Pons (tissue), 1 donor: ENCODE measurements at regions not wholly inside any gene's neighbourhood (a gene's known extent, or its start where the extent isn't known, plus 50 kb on each side); places are given as distances from the start of the nearest gene placed in this dataset.
"Not testable (repeated sequence)": the region's sequence is repeated elsewhere in the genome, so short reads cannot be mapped to it uniquely, and the experiment has no call there.

Experiments
- DNase-seq: peaks from one replicate; pipeline ENCODE4 v3.0.0-alpha.2; 2016; ENCODE audit warnings: low spot score

DNA sequence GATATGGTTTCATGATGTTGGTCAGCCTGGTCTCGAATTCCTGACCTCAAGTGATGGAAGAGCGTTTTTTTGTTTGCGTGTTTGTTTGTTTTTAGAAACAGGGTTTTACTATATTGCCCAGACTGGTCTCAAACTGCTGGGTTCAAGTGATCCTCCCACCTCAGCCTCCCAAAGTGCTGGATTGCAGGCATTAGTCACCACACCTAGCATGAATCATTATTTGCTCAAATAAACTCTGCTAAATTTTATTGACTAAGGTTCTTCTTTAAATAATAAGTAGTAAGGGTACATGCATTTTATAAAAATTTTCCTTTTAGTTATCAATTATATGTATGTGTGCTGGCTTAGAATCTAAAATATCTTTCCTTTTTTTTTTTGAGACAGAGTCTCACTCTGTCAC is 52.9 kb downstream of the ZBTB9 start:
- DNase-seq = no peak

DNA sequence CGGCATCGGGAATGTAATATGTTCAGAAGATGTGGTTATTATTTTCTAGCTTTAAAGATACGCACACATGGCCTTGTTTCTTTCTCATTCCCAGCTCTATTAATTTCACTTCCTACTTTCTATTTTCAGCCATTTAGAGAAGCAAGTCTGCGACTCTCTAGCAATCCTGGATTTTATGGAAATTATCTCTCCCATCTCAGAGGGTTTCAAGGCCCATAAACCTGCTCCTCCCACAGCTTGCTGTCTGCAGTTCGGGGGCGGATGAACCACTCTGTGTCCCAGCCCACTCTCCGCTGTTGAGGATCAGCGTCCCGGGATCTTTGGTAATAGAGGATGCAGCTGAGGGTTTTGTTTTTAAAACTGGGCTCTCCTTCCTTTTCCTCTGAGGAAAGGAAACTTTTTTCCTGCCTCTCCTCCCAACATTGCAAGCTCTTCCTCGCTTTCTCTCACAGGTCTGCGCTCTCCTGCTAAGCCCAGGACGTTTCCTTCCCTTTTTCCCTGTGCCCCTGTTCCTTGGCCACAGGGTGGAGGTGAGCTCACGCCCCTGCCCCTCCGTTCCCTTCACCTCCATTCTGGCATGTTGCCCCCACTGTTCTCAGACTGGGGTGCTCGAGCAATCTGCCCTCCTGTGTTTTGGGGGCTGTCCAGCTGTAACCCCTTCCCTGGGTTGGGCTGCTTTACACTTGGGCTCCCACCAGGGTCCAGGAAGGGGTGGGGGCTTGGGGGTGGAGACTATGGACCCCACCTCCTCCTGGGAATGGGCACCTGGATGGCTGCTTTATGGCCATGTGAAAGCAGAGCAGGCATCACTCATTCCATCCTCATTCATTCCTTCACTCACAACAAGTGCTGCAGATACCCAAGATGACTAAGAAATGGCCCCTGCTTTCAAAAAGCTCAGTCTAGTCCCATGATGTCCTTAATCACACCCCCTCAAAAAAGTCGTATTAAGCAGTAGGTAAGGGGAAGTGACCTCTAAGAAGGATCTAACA is 54.9 kb downstream of the ZBTB9 start:
- peak; percentile 24 for DNase-seq

DNA sequence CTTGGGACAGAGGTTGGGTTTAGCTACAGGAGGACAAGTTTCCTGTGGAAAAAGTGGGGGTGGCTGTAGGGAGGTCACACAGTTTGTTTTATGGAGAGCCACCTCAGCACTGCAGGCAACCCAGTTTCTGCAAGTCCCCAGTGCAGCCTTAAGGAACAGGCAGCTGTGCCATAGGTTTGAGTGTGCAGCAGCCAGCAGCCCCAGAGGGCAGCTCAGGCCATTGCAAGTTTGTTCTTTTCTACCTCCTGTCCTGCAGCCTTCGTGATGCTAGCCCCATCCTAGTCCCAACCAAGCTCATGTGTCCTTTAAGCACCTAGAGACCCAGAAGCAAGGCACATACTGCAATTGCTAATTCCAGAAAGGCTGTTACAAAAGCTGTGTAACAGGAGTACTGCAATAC is 58.8 kb downstream of the ZBTB9 start:
- no peak for DNase-seq

DNA sequence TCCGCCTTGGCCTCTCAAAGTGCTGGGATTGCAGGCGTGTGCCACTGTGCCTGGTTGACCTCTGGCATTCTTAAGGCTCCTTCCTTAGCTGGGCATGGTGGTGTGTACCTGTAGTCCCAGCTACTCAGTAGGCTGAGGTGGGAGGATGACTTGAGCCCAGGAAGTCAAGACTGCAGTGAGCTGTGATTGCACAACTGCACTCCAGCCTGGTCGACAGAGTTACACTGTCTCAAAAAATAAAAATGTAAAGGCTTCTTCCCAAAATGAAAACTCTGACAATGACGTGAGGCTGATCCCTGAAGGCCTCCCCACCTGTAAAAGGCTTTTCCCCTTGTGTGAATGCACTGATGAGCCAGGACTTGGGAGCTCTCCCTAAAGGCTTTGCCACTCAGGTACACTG is 62.4 kb downstream of the ZBTB9 start:
- no peak for DNase-seq

DNA sequence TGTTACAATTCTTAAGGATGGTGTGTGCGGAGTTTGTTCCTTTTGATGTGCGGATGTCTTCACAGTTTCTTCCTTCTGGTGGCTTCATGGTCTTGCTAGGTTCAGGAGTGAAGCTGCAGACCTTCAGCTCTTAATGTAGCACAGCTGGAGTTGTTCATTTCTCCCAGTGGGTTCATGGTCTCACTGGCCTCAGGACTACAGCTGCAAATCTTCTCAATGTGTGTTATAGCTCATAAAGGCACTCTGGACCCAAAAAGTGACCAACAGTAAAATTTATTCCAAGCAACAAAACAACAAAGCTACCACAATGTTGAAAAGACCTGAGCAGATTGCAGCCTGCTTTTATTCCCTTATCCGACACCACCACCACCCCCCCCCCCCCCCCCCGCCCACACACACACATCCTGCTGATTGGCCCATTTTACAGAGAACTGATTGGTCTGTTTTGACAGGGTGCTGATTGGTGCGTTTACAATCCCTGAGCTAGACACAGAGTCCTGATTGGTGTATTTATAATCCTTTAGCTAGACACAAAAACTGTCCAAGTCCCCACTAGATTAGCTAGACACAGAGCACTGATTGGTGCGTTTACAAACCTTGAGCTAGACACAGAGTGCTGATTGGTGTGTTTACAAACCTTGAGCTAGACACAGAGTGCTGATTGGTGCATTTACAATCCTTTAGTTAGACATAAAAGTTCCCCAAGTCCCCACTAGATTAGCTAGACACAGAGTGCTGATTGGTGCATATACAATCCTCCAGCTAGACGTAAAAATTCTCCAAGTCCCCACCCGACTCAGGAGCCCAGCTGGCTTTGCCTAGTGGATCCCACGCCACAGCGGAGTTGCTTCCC is 59.2 kb downstream of the BAK1 start:
- DNase-seq = not testable (repeated sequence)

DNA sequence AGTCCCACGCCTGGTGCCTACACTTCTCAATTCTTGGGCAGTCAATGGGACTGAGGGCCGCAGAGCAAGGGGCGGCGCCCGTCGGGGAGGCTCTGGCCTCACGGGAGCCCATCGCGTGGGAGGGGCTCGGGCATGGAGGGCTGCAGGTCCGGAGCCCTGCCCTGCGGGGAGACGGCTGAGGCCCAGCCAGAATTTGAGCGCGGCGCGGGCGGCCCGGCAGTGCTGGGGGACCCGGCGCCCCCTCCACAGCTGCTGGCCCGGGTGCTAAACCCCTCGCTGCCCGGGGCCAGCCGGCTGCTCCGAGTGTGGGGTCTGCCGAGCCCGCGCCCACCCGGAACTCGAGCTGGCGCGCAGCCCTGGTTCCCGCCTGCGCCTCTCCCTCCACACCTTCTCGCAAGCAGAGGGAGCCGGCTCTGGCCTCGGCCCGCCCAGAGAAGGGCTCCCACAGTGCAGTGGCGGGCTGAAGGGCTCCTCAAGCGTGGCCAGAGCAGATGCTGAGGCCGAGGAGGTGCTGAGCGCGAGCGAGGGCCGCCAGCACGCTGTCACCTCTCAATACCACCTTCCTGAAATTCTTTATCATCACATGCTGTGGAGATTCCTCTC is 58.5 kb downstream of the BAK1 start:
- DNase-seq = no peak
